ENCODE measurements at regions not wholly inside any gene's neighbourhood (a gene's known extent, or its start where the extent isn't known, plus 50 kb on each side); places are given as distances from the start of the nearest gene placed in this dataset.

- Mint-ChIP-seq H3K27me3 (peaks cover 10% of the 10 kb centered on the region), H3K36me3 (ENCODE audit: low read depth) (no peaks in the 10 kb centered on the region), H3K9me3 (ENCODE audit: low read depth) (no peaks in the 10 kb centered on the region), H3K4me3 (no peak overlapping the region), H3K27ac (no peak overlapping the region), H3K4me1 (no peaks in the 10 kb centered on the region)
- CTCF ChIA-PET = no interaction called here
- ATAC-seq (no peak), DNase-seq (no peak)
- POLR2A ChIA-PET = no interaction called here
- intact Hi-C loops (cut with DNase I, micrococcal nuclease) = no loop called here
Measured at GRCh38 chr4:25550376-25551030, 105.1 kb upstream of the SLC34A2 start.

- Mint-ChIP-seq H3K27me3 (peaks cover 3% of the 10 kb centered on the region), H3K4me3 (no peak overlapping the region), H3K36me3 (ENCODE audit: low read depth) (no peaks in the 10 kb centered on the region), H3K4me1 (no peaks in the 10 kb centered on the region), H3K9me3 (ENCODE audit: low read depth) (no peaks in the 10 kb centered on the region), H3K27ac (no peak overlapping the region)
- intact Hi-C loops (cut with DNase I, micrococcal nuclease) = no loop called here
- ChIA-PET CTCF (no interaction called here), POLR2A (no interaction called here)
- DNase-seq = no peak
- no peak for ATAC-seq
Measured at GRCh38 chr4:25551605-25552004, 104.0 kb upstream of the SLC34A2 start.

GRCh38 chr4:25552580-25553271, 102.9 kb upstream of the SLC34A2 start:
- H3K4me1 Mint-ChIP-seq = no peaks in the 10 kb centered on the region
- CTCF ChIA-PET = no interaction called here
- no peaks in the 10 kb centered on the region for H3K9me3 Mint-ChIP-seq (ENCODE audit: low read depth)
- intact Hi-C loops (cut with DNase I, micrococcal nuclease) = no loop called here
- H3K36me3 Mint-ChIP-seq (ENCODE audit: low read depth) = no peaks in the 10 kb centered on the region
- ATAC-seq = no peak
- H3K27me3 Mint-ChIP-seq = peaks cover 2% of the 10 kb centered on the region
- no peak overlapping the region for H3K4me3 Mint-ChIP-seq
- POLR2A ChIA-PET = no interaction called here
- no peak for DNase-seq
- no peak overlapping the region for H3K27ac Mint-ChIP-seq

GRCh38 chr4:25559508-25559907, 96.1 kb upstream of the SLC34A2 start:
- peaks cover 7% of the 10 kb centered on the region for H3K27me3 Mint-ChIP-seq
- H3K4me1 Mint-ChIP-seq = no peaks in the 10 kb centered on the region
- CTCF ChIA-PET = no interaction called here
- no peak overlapping the region for H3K27ac Mint-ChIP-seq
- H3K9me3 Mint-ChIP-seq (ENCODE audit: low read depth) = no peaks in the 10 kb centered on the region
- intact Hi-C loops (cut with DNase I, micrococcal nuclease) = no loop called here
- no peak for DNase-seq
- H3K4me3 Mint-ChIP-seq = no peak overlapping the region
- POLR2A ChIA-PET = no interaction called here
- no peaks in the 10 kb centered on the region for H3K36me3 Mint-ChIP-seq (ENCODE audit: low read depth)
- no peak for ATAC-seq

- Mint-ChIP-seq H3K36me3 (ENCODE audit: low read depth) (no peaks in the 10 kb centered on the region), H3K9me3 (ENCODE audit: low read depth) (no peaks in the 10 kb centered on the region), H3K4me3 (no peak overlapping the region), H3K4me1 (no peaks in the 10 kb centered on the region), H3K27ac (no peak overlapping the region), H3K27me3 (peaks cover 7% of the 10 kb centered on the region)
- ATAC-seq = no peak
- ChIA-PET CTCF (interaction anchor here (0.6 to 0.7 kb wide), 2 partner anchors 15 to 26 kb away, joined by 3 read pairs; no protein-coding TSS in a partner anchor), POLR2A (no interaction called here)
- no peak for DNase-seq
- intact Hi-C loops (cut with DNase I, micrococcal nuclease) = no loop called here
Measured at GRCh38 chr4:25560605-25561004, 95.0 kb upstream of the SLC34A2 start.

- intact Hi-C loops (cut with DNase I, micrococcal nuclease) = no loop called here
- Mint-ChIP-seq H3K9me3 (ENCODE audit: low read depth) (no peaks in the 10 kb centered on the region), H3K4me3 (no peak overlapping the region), H3K4me1 (no peaks in the 10 kb centered on the region), H3K27ac (no peak overlapping the region), H3K27me3 (peaks cover 7% of the 10 kb centered on the region), H3K36me3 (ENCODE audit: low read depth) (no peaks in the 10 kb centered on the region)
- CTCF ChIA-PET = interaction anchor here (1.0 kb wide), 1 partner anchor 32 kb away, joined by 4 read pairs; no protein-coding TSS in a partner anchor
- no peak for DNase-seq
- POLR2A ChIA-PET = no interaction called here
- no peak for ATAC-seq
Measured at GRCh38 chr4:25563071-25563564, 92.5 kb upstream of the SLC34A2 start.

- no peak overlapping the region for H3K4me3 Mint-ChIP-seq
- H3K36me3 Mint-ChIP-seq (ENCODE audit: low read depth) = no peaks in the 10 kb centered on the region
- peaks cover 5% of the 10 kb centered on the region for H3K27me3 Mint-ChIP-seq
- H3K9me3 Mint-ChIP-seq (ENCODE audit: low read depth) = no peaks in the 10 kb centered on the region
- DNase-seq (no peak), ATAC-seq (no peak)
- CTCF ChIA-PET = no interaction called here
- intact Hi-C loops (cut with DNase I, micrococcal nuclease) = no loop called here
- POLR2A ChIA-PET = no interaction called here
- no peak overlapping the region for H3K27ac Mint-ChIP-seq
- no peaks in the 10 kb centered on the region for H3K4me1 Mint-ChIP-seq
Measured at GRCh38 chr4:25564836-25565235, 90.8 kb upstream of the SLC34A2 start.

- Mint-ChIP-seq H3K9me3 (ENCODE audit: low read depth) (no peaks in the 10 kb centered on the region), H3K27ac (no peak overlapping the region), H3K4me1 (no peaks in the 10 kb centered on the region), H3K36me3 (ENCODE audit: low read depth) (no peaks in the 10 kb centered on the region), H3K27me3 (peaks cover 5% of the 10 kb centered on the region), H3K4me3 (no peak overlapping the region)
- CTCF ChIA-PET = no interaction called here
- POLR2A ChIA-PET = no interaction called here
- DNase-seq (no peak), ATAC-seq (no peak)
- intact Hi-C loops (cut with DNase I, micrococcal nuclease) = no loop called here
Measured at GRCh38 chr4:25567253-25567652, 88.4 kb upstream of the SLC34A2 start.

- POLR2A ChIA-PET = no interaction called here
- intact Hi-C loops (cut with DNase I, micrococcal nuclease) = no loop called here
- Mint-ChIP-seq H3K36me3 (ENCODE audit: low read depth) (no peaks in the 10 kb centered on the region), H3K9me3 (ENCODE audit: low read depth) (no peaks in the 10 kb centered on the region), H3K4me3 (no peak overlapping the region), H3K27me3 (no peaks in the 10 kb centered on the region), H3K27ac (no peak overlapping the region), H3K4me1 (no peaks in the 10 kb centered on the region)
- CTCF ChIA-PET = no interaction called here
- no peak for DNase-seq
- ATAC-seq = no peak
Measured at GRCh38 chr4:25569716-25570115, 85.9 kb upstream of the SLC34A2 start.

- Mint-ChIP-seq H3K4me3 (no peak overlapping the region), H3K36me3 (ENCODE audit: low read depth) (no peaks in the 10 kb centered on the region)
Measured at GRCh38 chr4:25575611-25576010, 80.0 kb upstream of the SLC34A2 start.

GRCh38 chr4:25578432-25578831, 77.2 kb upstream of the SLC34A2 start:
- POLR2A ChIA-PET = no interaction called here
- intact Hi-C loops (cut with DNase I, micrococcal nuclease) = no loop called here
- peaks cover 1% of the 10 kb centered on the region for H3K27me3 Mint-ChIP-seq
- no peak for DNase-seq
- CTCF ChIA-PET = no interaction called here
- no peaks in the 10 kb centered on the region for H3K4me1 Mint-ChIP-seq
- H3K36me3 Mint-ChIP-seq (ENCODE audit: low read depth) = no peaks in the 10 kb centered on the region
- H3K9me3 Mint-ChIP-seq (ENCODE audit: low read depth) = no peaks in the 10 kb centered on the region
- no peak overlapping the region for H3K27ac Mint-ChIP-seq
- H3K4me3 Mint-ChIP-seq = no peak overlapping the region
- no peak for ATAC-seq

More at GRCh38 chr4:25575611-25576010, 80.0 kb upstream of the SLC34A2 start:
- H3K4me1 Mint-ChIP-seq = no peaks in the 10 kb centered on the region
- ChIA-PET POLR2A (no interaction called here), CTCF (interaction anchor here (0.7 to 0.9 kb wide), 2 partner anchors 15 to 49 kb away, joined by 3 read pairs; no protein-coding TSS in a partner anchor)
- H3K9me3 Mint-ChIP-seq (ENCODE audit: low read depth) = no peaks in the 10 kb centered on the region
- DNase-seq = no peak
- no peak for ATAC-seq
- peaks cover 1% of the 10 kb centered on the region for H3K27me3 Mint-ChIP-seq
- intact Hi-C loops (cut with DNase I, micrococcal nuclease) = no loop called here
- no peak overlapping the region for H3K27ac Mint-ChIP-seq

Measured in activated CD4-positive, alpha-beta T cell treated with anti-CD3 and anti-CD28 coated beads for 36 hours (primary cell).